K562 (cell line): ENCODE measurements at regions not wholly inside any gene's neighbourhood (a gene's known extent, or its start where the extent isn't known, plus 50 kb on each side); places are given as distances from the start of the nearest gene placed in this dataset.

Experiments
- ATAC-seq: fragments of 200-7000 bp; cut with Tn5 transposase; 3 replicates; pipeline ENCODE4 v1.9.1; 2020; ENCODE audit warnings: moderate library complexity
- BruUV-seq: library from RNA; stranded (reverse); fragments of 400-500 nt; replicated peaks from 2 replicates; lab custom pipeline; 2021; lab: Mats Ljungman, UMichigan
- CTCF ChIA-PET: fragments of 300-600 bp; formaldehyde crosslinking; extraction: SDS; loops from one replicate; lab custom pipeline; 2021; ENCODE audit warnings: low intra/inter-chr PET ratio; lab: Yijun Ruan, JAX
- POLR2A ChIA-PET: fragments of 300-600, 350-650 bp; sonication (Branson Sonifier 250); formaldehyde crosslinking; extraction: SDS; loops from one replicate; lab custom pipeline; 2021; ENCODE audit warnings: antibody characterized with exemption, inconsistent platforms; lab: Yijun Ruan, JAX
- DNase-seq, 4 experiments: peaks; one replicate each; pipeline versions ENCODE4 v3.0.0 to v3.0.0-alpha.2; 2011 to 2018; ENCODE audit warnings: low spot score in 3 of 4, mixed read lengths in 3 of 4; ENCODE audit errors: extremely low read depth in 1 of 4
- FAIRE-seq: peaks from 2 replicates; lab custom pipeline; 2011; peaks lifted over from hg19 to GRCh38; lab: Jason Lieb, UNC
- H2AFZ ChIP-seq: 2 replicates; pipeline ENCODE4 v1.6.0; 2011; ENCODE audit warnings: low read depth, low read length, control low read depth, inconsistent platforms
- H3K27ac ChIP-seq: fragments of 200-600 bp; 3 replicates; pipeline ENCODE4 v1.8.0; 2011; ENCODE audit warnings: low read depth, mild to moderate bottlenecking, control low read depth, inconsistent platforms, low read length, moderate library complexity, mixed read lengths; ENCODE audit errors: extremely low read depth
- H3K27me3 ChIP-seq, 2 experiments: fragments of 300-600 bp in 1 of 2; 2 replicates in 1 of 2; 3 replicates in 1 of 2; pipeline versions ENCODE4 v1.6.0 to v1.8.0; 2011; ENCODE audit warnings: inconsistent platforms in 2 of 2, low read length in 2 of 2, mild to moderate bottlenecking in 1 of 2, mixed read lengths in 1 of 2, moderate library complexity in 1 of 2; ENCODE audit not compliant: control insufficient read depth in 2 of 2, insufficient read depth in 2 of 2
- H3K36me3 ChIP-seq: fragments of 300-600 bp; 3 replicates; pipeline ENCODE4 v1.8.0; 2011; ENCODE audit warnings: mild to moderate bottlenecking, low read length, inconsistent platforms; ENCODE audit not compliant: control insufficient read depth, insufficient read depth
- H3K4me1 ChIP-seq, 2 experiments: fragments of 200-600 bp in 1 of 2; replicated peaks in 1 of 2; 2 replicates in 1 of 2; 3 replicates in 1 of 2; pipeline versions ENCODE4 v1.5.1 to v1.8.0; 2011; ENCODE audit warnings: inconsistent platforms in 2 of 2, low read length in 2 of 2, mild to moderate bottlenecking in 1 of 2, mixed read lengths in 1 of 2, moderate library complexity in 1 of 2; ENCODE audit not compliant: control insufficient read depth in 2 of 2, insufficient read depth in 2 of 2
- H3K4me2 ChIP-seq: 2 replicates; pipeline ENCODE4 v1.6.1; 2011; ENCODE audit warnings: low read length, control low read depth, inconsistent platforms, mixed read lengths; ENCODE audit not compliant: insufficient read depth
- H3K4me3 ChIP-seq: fragments of 200-600 bp; sonication (generic), shearing (Covaris generic); 2 replicates; pipeline ENCODE4 v1.5.1; 2016; ENCODE audit warnings: control low read depth, inconsistent platforms
- H3K79me2 ChIP-seq: fragments of 200-600 bp; 3 replicates; pipeline ENCODE4 v1.8.0; 2011; ENCODE audit warnings: low read length, inconsistent platforms; ENCODE audit not compliant: control insufficient read depth, insufficient read depth
- H3K9ac ChIP-seq, 2 experiments: 2 replicates each; pipeline versions ENCODE4 v1.6.0 to v1.6.1; 2011; ENCODE audit warnings: low read depth in 2 of 2, low read length in 2 of 2, control low read depth in 1 of 2, inconsistent platforms in 1 of 2, mild to moderate bottlenecking in 1 of 2, mixed read lengths in 1 of 2; ENCODE audit not compliant: insufficient read depth in 1 of 2
- H3K9me1 ChIP-seq: one replicate; pipeline ENCODE4 v1.6.0; 2011; ENCODE audit warnings: inconsistent platforms, mild to moderate bottlenecking, low read length, moderate library complexity; ENCODE audit not compliant: control insufficient read depth, insufficient read depth
- H3K9me3 ChIP-seq: replicated peaks from 2 replicates; pipeline ENCODE4 v1.5.1; 2011; ENCODE audit warnings: low read depth, low read length, inconsistent platforms; ENCODE audit not compliant: control insufficient read depth, insufficient read depth
- H4K20me1 ChIP-seq: replicated peaks from 2 replicates; pipeline ENCODE4 v1.6.1; 2011; ENCODE audit warnings: low read length, inconsistent platforms, mixed read lengths; ENCODE audit not compliant: control insufficient read depth, insufficient read depth
- BDP1 ChIP-seq: IDR thresholded peaks from 3 replicates; pipeline ENCODE4 v1.6.1; 2011; ENCODE audit not compliant: insufficient read length, insufficient read depth
- BRD4 ChIP-seq: fragments of 200-600 bp; sonication (generic); IDR thresholded peaks from 2 replicates; pipeline ENCODE4 v1.6.1; 2017; ENCODE audit warnings: inconsistent platforms
- BRD9 ChIP-seq: fragments of 450-650 bp; IDR thresholded peaks from 2 replicates; pipeline ENCODE4 v1.6.1; 2018; ENCODE audit warnings: low read depth; ENCODE audit not compliant: partially characterized antibody
- FOXA1 ChIP-seq: fragments of 450-650 bp; IDR thresholded peaks from 2 replicates; pipeline ENCODE4 v1.6.1; 2016; ENCODE audit warnings: mild to moderate bottlenecking, borderline replicate concordance
- HLTF ChIP-seq: fragments of 450-650 bp; IDR thresholded peaks from 2 replicates; pipeline ENCODE4 v1.6.1; 2016
- MAFG ChIP-seq: fragments of 450-650 bp; conservative IDR thresholded peaks from 2 replicates; pipeline ENCODE4 v1.6.1; 2016; ENCODE audit warnings: missing genetic modification characterization, missing compliant biosample characterization
- NR2F6 ChIP-seq: fragments of 450-650 bp; formaldehyde crosslinking; IDR thresholded peaks from 2 replicates; pipeline ENCODE4 v1.4.0; 2020; ENCODE audit warnings: mild to moderate bottlenecking
- PCBP1 ChIP-seq: fragments of 200-400 bp; formaldehyde crosslinking; IDR thresholded peaks from 2 replicates; pipeline ENCODE4 v1.6.1; 2018; ENCODE audit warnings: mild to moderate bottlenecking, low read depth, low read length; ENCODE audit not compliant: poor library complexity, severe bottlenecking
- RBM14 ChIP-seq: fragments of 200-400 bp; formaldehyde crosslinking; IDR thresholded peaks from 2 replicates; pipeline ENCODE4 v1.6.1; 2018; ENCODE audit warnings: low read depth, mild to moderate bottlenecking, low read length, moderate library complexity, borderline replicate concordance; ENCODE audit not compliant: insufficient read depth
- SNRNP70 ChIP-seq: fragments of 200-400 bp; formaldehyde crosslinking; optimal IDR thresholded peaks from 2 replicates; pipeline ENCODE3; 2017; ENCODE audit warnings: low read depth, low read length
- TBL1XR1 ChIP-seq, 2 experiments: IDR thresholded peaks; 2 replicates each; pipeline ENCODE4 v1.6.1; 2012; ENCODE audit warnings: improper control_type of control experiment in 2 of 2, low read length in 2 of 2, mild to moderate bottlenecking in 1 of 2
- ZNF316 ChIP-seq: fragments of 450-650 bp; IDR thresholded peaks from 2 replicates; pipeline ENCODE4 v1.6.1; 2016
- WGBS: fragments of 100-300 bp; shearing (Covaris generic); methylation state at CpG from one replicate; pipeline ENCODE4 v1.1.6; 2016; ENCODE audit warnings: low coverage, mixed read lengths; ENCODE audit not compliant: insufficient coverage; ENCODE audit errors: missing lambda C conversion rate; 5-methylcytosine and 5-hydroxymethylcytosine counted together
- in situ Hi-C: fragments of 300-500 bp; cut with MboI; formaldehyde crosslinking; loops from 4 replicates; pipeline ENCODE4 v1.15.0; 2018; ENCODE audit warnings: inconsistent platforms, mixed read lengths
- intact Hi-C: fragments of 100-400 bp; cut with micrococcal nuclease; formaldehyde crosslinking; loops from 2 replicates; pipeline ENCODE4 v1.14.2; 2022
- TF ChIP-seq, protein P1 (sequence below): fragments of 450-650 bp; IDR thresholded peaks from 2 replicates; pipeline ENCODE4 v1.6.1; 2017; ENCODE audit warnings: antibody characterized with exemption
- TF ChIP-seq, protein P2 (sequence below): fragments of 250-450 bp; sonication (Bioruptor Pico); IDR thresholded peaks from 2 replicates; pipeline ENCODE4 v1.4.0; 2020
- TF ChIP-seq, protein P3 (sequence below): fragments of 250-450 bp; sonication (Bioruptor Pico); IDR thresholded peaks from 2 replicates; pipeline ENCODE4 v1.5.0; 2021

DNA sequence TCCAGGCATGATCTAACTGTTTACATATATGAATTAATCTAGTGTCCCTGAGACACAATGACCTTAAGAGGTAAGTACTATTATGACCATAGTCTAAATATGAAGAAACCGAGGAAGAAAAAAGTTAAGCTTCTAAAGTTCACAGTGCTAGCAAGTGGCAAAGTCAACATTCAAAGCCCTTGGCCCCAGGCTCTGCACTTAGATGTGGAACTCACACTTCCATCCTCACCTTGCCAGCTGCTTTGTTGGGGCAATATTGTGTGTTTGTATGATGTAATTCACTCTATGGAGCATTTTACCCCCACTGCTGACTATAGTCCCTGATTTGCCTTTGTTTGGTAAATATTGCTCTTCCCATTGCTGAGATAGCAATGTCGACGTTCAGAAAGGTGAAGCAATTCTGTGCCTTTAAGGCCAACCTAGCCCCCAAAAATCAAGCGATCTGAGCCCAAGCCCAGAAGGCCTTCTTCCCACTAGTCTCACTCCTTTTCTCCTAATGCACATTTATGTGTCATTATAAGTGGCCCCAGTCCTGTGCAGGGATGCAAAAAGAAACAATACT, 487.6 kb upstream of the ZMIZ1 start:
- WGBS = 0% methylated on average over 4 of the region's 4 CpGs
- H3K4me3 ChIP-seq = no peak overlapping the region
- no peaks in the 10 kb centered on the region for H3K79me2 ChIP-seq
- no peak for TF ChIP-seq ZNF316
- TF ChIP-seq BRD4 = no peak
- no peak for TF ChIP-seq HLTF
- TF ChIP-seq, protein P1, sequence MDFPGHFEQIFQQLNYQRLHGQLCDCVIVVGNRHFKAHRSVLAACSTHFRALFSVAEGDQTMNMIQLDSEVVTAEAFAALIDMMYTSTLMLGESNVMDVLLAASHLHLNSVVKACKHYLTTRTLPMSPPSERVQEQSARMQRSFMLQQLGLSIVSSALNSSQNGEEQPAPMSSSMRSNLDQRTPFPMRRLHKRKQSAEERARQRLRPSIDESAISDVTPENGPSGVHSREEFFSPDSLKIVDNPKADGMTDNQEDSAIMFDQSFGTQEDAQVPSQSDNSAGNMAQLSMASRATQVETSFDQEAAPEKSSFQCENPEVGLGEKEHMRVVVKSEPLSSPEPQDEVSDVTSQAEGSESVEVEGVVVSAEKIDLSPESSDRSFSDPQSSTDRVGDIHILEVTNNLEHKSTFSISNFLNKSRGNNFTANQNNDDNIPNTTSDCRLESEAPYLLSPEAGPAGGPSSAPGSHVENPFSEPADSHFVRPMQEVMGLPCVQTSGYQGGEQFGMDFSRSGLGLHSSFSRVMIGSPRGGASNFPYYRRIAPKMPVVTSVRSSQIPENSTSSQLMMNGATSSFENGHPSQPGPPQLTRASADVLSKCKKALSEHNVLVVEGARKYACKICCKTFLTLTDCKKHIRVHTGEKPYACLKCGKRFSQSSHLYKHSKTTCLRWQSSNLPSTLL = no peak
- no peak for TF ChIP-seq SNRNP70
- TF ChIP-seq MAFG (tag) = no peak
- TF ChIP-seq, protein P2, sequence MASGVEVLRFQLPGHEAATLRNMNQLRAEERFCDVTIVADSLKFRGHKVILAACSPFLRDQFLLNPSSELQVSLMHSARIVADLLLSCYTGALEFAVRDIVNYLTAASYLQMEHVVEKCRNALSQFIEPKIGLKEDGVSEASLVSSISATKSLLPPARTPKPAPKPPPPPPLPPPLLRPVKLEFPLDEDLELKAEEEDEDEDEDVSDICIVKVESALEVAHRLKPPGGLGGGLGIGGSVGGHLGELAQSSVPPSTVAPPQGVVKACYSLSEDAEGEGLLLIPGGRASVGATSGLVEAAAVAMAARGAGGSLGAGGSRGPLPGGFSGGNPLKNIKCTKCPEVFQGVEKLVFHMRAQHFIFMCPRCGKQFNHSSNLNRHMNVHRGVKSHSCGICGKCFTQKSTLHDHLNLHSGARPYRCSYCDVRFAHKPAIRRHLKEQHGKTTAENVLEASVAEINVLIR (CRISPR knock-in tag) = no peak
- no peak for TF ChIP-seq NR2F6 (CRISPR knock-in tag)
- TF ChIP-seq RBM14 = no peak
- no peak for TF ChIP-seq FOXA1
- no peak for TF ChIP-seq BRD9
- no peak for TF ChIP-seq TBL1XR1 (IDR thresholded peaks at IDR 0.05; ENCODE audit: low read length in 2 of 2)
- TF ChIP-seq PCBP1 = no peak
- TF ChIP-seq, protein P3, sequence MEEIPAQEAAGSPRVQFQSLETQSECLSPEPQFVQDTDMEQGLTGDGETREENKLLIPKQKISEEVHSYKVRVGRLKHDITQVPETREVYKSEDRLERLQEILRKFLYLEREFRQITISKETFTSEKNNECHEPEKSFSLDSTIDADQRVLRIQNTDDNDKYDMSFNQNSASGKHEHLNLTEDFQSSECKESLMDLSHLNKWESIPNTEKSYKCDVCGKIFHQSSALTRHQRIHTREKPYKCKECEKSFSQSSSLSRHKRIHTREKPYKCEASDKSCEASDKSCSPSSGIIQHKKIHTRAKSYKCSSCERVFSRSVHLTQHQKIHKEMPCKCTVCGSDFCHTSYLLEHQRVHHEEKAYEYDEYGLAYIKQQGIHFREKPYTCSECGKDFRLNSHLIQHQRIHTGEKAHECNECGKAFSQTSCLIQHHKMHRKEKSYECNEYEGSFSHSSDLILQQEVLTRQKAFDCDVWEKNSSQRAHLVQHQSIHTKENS (CRISPR knock-in tag) = no peak
- TF ChIP-seq BDP1 = no peak
- no peak for DNase-seq
- H3K27ac ChIP-seq = no peak overlapping the region
- ChIA-PET CTCF (no interaction called here), POLR2A (no interaction called here)
- H3K9me3 ChIP-seq = no peaks in the 10 kb centered on the region
- no peak for FAIRE-seq
- no peaks in the 10 kb centered on the region for H3K4me1 ChIP-seq
- no peak overlapping the region for H3K4me2 ChIP-seq
- H3K9me1 ChIP-seq = no peaks in the 10 kb centered on the region
- H2AFZ ChIP-seq = no peak overlapping the region
- H3K36me3 ChIP-seq = no peaks in the 10 kb centered on the region
- intact Hi-C loops = no loop called here
- in situ Hi-C loops = no loop called here
- BruUV-seq = no TSS peak
- no peak overlapping the region for H3K9ac ChIP-seq
- peaks cover 0 to 7% of the 10 kb centered on the region in 2 experiments; a peak in 2 of 5 replicates for H3K27me3 ChIP-seq
- H4K20me1 ChIP-seq = no peaks in the 10 kb centered on the region
- no peak for ATAC-seq
